Midbrain (tissue), 1 donor: ENCODE measurements at regions not wholly inside any gene's neighbourhood (a gene's known extent, or its start where the extent isn't known, plus 50 kb on each side); places are given as distances from the start of the nearest gene placed in this dataset.
A peak's percentile ranks its signal among the peaks of the same experiment; 100 is the strongest.

Source experiments
- DNase-seq: peaks from one replicate; lab custom pipeline; 2025; lab: John Stamatoyannopoulos, UW

GRCh38 chr17:77887110-77887463, 71.4 kb upstream of the TNRC6C start:
- DNase-seq = no peak

GRCh38 chr17:77887464-77888241, 70.8 kb upstream of the TNRC6C start:
- peak; percentile 62 for DNase-seq

GRCh38 chr17:77888242-77889134, 70.0 kb upstream of the TNRC6C start:
- DNase-seq = no peak

GRCh38 chr17:77889135-77889505, 69.4 kb upstream of the TNRC6C start:
- DNase-seq = no peak

- DNase-seq = no peak
Measured at GRCh38 chr17:77889866-77890760, 68.4 kb upstream of the TNRC6C start.

- no peak for DNase-seq
Measured at GRCh38 chr17:77890771-77891170, 67.7 kb upstream of the TNRC6C start.

GRCh38 chr17:77891602-77892001, 66.9 kb upstream of the TNRC6C start:
- no peak for DNase-seq

GRCh38 chr17:77892031-77892430, 66.5 kb upstream of the TNRC6C start:
- DNase-seq = no peak

GRCh38 chr17:77892469-77893143, 65.9 kb upstream of the TNRC6C start:
- no peak for DNase-seq

- no peak for DNase-seq
Measured at GRCh38 chr17:77893144-77894044, 65.1 kb upstream of the TNRC6C start.

GRCh38 chr17:77894126-77894956, 64.2 kb upstream of the TNRC6C start:
- DNase-seq = no peak

GRCh38 chr17:77897741-77898301, 60.7 kb upstream of the TNRC6C start:
- DNase-seq = no peak

GRCh38 chr17:77898521-77899434, 59.7 kb upstream of the TNRC6C start:
- no peak for DNase-seq

GRCh38 chr17:77899498-77899897, 59.0 kb upstream of the TNRC6C start:
- DNase-seq = no peak

- no peak for DNase-seq
Measured at GRCh38 chr17:77901481-77901880, 57.0 kb upstream of the TNRC6C start.

- no peak for DNase-seq
Measured at GRCh38 chr17:77905266-77905665, 53.2 kb upstream of the TNRC6C start.

- DNase-seq = no peak
Measured at GRCh38 chr17:77905766-77906165, 52.7 kb upstream of the TNRC6C start.

GRCh38 chr17:77906377-77906871, 52.1 kb upstream of the TNRC6C start:
- DNase-seq = no peak
